ENCODE measurements at regions not wholly inside any gene's neighbourhood (a gene's known extent, or its start where the extent isn't known, plus 50 kb on each side); places are given as distances from the start of the nearest gene placed in this dataset.

DNA sequence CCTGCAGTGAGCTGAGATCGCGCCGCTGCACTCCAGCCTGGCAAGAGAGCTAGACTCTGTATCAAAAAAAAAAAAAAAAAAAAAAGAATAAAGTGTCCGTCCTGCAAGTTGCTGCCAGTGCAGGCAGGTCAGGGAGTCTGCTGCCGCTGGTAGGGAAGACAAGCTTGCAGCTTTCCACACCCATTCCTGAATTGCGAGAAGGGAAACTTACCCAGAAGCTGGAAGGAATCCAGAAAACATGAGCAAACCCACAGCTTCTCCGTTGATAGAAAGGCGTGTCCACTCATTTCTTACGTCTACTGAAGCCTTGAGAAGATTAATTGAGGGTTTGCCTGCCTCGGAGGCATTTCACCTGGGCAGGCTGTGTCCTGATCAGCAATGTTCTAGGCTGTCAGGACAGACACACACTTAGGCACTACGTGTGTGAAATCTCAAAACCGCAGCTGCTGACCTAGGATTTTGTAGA, 61.6 kb upstream of the DSP start:
- TF ChIP-seq, protein P1, sequence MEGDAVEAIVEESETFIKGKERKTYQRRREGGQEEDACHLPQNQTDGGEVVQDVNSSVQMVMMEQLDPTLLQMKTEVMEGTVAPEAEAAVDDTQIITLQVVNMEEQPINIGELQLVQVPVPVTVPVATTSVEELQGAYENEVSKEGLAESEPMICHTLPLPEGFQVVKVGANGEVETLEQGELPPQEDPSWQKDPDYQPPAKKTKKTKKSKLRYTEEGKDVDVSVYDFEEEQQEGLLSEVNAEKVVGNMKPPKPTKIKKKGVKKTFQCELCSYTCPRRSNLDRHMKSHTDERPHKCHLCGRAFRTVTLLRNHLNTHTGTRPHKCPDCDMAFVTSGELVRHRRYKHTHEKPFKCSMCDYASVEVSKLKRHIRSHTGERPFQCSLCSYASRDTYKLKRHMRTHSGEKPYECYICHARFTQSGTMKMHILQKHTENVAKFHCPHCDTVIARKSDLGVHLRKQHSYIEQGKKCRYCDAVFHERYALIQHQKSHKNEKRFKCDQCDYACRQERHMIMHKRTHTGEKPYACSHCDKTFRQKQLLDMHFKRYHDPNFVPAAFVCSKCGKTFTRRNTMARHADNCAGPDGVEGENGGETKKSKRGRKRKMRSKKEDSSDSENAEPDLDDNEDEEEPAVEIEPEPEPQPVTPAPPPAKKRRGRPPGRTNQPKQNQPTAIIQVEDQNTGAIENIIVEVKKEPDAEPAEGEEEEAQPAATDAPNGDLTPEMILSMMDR (IDR thresholded peaks at IDR 0.05; ENCODE audit: low read depth, low read length): no peak
- no peak for DNase-seq (ENCODE audit: low read depth, low spot score)
- Histone ChIP-seq H3K27me3 (ENCODE audit: control insufficient read depth, insufficient read depth, low read length) (no peaks in the 10 kb centered on the region), H3K27ac (ENCODE audit: low read depth, low read length) (no peak overlapping the region), H3K9me3 (ENCODE audit: control insufficient read depth, insufficient read depth, low read length) (no peaks in the 10 kb centered on the region; the same call in 1 of the 2 replicates), H3K4me3 (ENCODE audit: low read depth, low read length) (no peak overlapping the region)
- ChIA-PET POLR2A (interaction anchor here (0.6 kb wide), 1 partner anchor 1526 kb away, joined by 7 read pairs; no protein-coding TSS in a partner anchor), CTCF (no interaction called here)

GRCh38 chr6:7484666-7485065, 56.8 kb upstream of the DSP start:
- Histone ChIP-seq H3K27ac (ENCODE audit: low read depth, low read length) (no peak overlapping the region), H3K4me3 (ENCODE audit: low read depth, low read length) (no peak overlapping the region), H3K9me3 (ENCODE audit: control insufficient read depth, insufficient read depth, low read length) (no peaks in the 10 kb centered on the region; the same call in 1 of the 2 replicates), H3K27me3 (ENCODE audit: control insufficient read depth, insufficient read depth, low read length) (no peaks in the 10 kb centered on the region)
- TF ChIP-seq, protein P1 (IDR thresholded peaks at IDR 0.05; ENCODE audit: low read depth, low read length): no peak
- CTCF ChIA-PET: no interaction called here
- POLR2A ChIA-PET: no interaction called here
- DNase-seq (ENCODE audit: low read depth, low spot score): no peak

DNA sequence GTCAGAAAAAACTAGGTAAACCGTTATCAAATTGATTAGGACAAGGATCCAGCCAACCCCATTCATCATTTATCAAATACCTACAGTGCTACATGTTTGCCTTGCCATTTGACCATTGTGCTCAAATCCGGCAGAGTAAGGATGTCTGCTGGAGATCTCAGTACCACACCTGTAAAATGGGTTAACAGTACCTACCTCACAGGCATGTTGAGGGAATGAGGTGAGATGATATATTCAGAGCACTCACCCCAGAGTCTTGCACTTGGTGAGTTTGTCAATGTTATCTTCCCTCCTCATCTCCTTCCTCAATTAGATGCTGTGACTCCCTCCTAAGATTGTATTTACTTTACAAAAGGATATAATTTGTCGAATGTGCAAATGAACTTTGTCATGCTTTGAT, 54.5 kb upstream of the DSP start:
- ChIA-PET POLR2A (no interaction called here), CTCF (no interaction called here)
- TF ChIP-seq, protein P1 (IDR thresholded peaks at IDR 0.05; ENCODE audit: low read depth, low read length): no peak
- Histone ChIP-seq H3K9me3 (ENCODE audit: control insufficient read depth, insufficient read depth, low read length) (no peaks in the 10 kb centered on the region), H3K27me3 (ENCODE audit: control insufficient read depth, insufficient read depth, low read length) (no peaks in the 10 kb centered on the region), H3K4me3 (ENCODE audit: low read depth, low read length) (no peak overlapping the region), H3K27ac (ENCODE audit: low read depth, low read length) (no peak overlapping the region)
- DNase-seq (ENCODE audit: low read depth, low spot score): no peak

DNA sequence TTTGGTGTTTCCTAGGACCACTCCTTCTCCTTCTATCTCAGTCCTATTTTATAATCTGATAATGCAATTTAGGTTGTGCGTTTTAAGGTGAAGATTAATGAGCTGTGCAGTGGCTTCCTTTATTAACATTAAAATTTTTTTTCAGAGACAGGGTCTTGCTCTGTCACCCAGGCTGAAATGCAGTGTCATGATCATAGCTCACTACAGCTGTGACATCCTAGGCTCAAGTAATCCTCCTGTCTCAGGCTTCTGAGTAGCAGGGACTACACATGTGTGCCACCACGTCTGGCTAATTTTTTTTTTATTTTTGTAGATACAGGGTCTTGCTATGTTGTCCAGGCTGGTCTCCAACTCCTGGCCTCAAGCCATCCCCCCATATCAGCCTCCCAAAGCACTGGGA, 53.0 kb upstream of the DSP start:
- Histone ChIP-seq H3K4me3 (ENCODE audit: low read depth, low read length) (no peak overlapping the region), H3K9me3 (ENCODE audit: control insufficient read depth, insufficient read depth, low read length) (no peaks in the 10 kb centered on the region), H3K27me3 (ENCODE audit: control insufficient read depth, insufficient read depth, low read length) (no peaks in the 10 kb centered on the region), H3K27ac (ENCODE audit: low read depth, low read length) (no peak overlapping the region)
- TF ChIP-seq, protein P1 (IDR thresholded peaks at IDR 0.05; ENCODE audit: low read depth, low read length): no peak
- POLR2A ChIA-PET: no interaction called here
- no peak for DNase-seq (ENCODE audit: low read depth, low spot score)
- CTCF ChIA-PET: interaction anchor here (0.7 kb wide), 1 partner anchor 39 kb away, joined by 7 read pairs; no protein-coding TSS in a partner anchor

- CTCF ChIA-PET: no interaction called here
- H3K9me3 ChIP-seq (ENCODE audit: control insufficient read depth, insufficient read depth, low read length): no peaks in the 10 kb centered on the region
- no peak overlapping the region for H3K4me3 ChIP-seq (ENCODE audit: low read depth, low read length)
- POLR2A ChIA-PET: no interaction called here
- H3K27ac ChIP-seq (ENCODE audit: low read depth, low read length): no peak overlapping the region
- TF ChIP-seq, protein P1 (IDR thresholded peaks at IDR 0.05; ENCODE audit: low read depth, low read length): no peak
- no peak for DNase-seq (ENCODE audit: low read depth, low spot score)
- H3K27me3 ChIP-seq (ENCODE audit: control insufficient read depth, insufficient read depth, low read length): no peaks in the 10 kb centered on the region
Measured at GRCh38 chr6:7489376-7489775, 52.1 kb upstream of the DSP start.
